ENCODE measurements at regions not wholly inside any gene's neighbourhood (a gene's known extent, or its start where the extent isn't known, plus 50 kb on each side); places are given as distances from the start of the nearest gene placed in this dataset.

DNA sequence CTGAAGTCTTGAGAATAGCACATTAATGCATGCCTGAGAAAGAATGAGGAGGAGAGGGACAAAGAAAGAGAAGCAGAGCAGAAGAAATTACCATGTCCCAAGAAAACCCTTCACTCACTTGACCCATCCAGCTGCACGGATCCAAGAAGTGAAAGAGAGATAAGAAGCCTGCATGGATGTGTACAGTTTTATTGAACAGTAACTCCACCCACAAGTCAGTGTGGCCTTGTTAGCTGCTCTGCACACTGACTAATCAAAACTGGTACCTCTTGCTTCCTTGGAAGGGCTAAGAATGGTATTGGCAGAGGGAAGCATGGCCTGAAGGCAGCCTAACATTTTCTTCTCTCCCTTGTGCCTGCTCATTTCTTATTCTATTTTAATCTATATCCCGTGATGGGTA lies 163.9 kb downstream of the SLC7A11 start:
- TF ChIP-seq, protein P1, sequence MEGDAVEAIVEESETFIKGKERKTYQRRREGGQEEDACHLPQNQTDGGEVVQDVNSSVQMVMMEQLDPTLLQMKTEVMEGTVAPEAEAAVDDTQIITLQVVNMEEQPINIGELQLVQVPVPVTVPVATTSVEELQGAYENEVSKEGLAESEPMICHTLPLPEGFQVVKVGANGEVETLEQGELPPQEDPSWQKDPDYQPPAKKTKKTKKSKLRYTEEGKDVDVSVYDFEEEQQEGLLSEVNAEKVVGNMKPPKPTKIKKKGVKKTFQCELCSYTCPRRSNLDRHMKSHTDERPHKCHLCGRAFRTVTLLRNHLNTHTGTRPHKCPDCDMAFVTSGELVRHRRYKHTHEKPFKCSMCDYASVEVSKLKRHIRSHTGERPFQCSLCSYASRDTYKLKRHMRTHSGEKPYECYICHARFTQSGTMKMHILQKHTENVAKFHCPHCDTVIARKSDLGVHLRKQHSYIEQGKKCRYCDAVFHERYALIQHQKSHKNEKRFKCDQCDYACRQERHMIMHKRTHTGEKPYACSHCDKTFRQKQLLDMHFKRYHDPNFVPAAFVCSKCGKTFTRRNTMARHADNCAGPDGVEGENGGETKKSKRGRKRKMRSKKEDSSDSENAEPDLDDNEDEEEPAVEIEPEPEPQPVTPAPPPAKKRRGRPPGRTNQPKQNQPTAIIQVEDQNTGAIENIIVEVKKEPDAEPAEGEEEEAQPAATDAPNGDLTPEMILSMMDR (IDR thresholded peaks at IDR 0.05) = no peak
- TF ChIP-seq POLR2A (IDR thresholded peaks at IDR 0.05) = no peak

All from testis (tissue), 2 donors.